ENCODE measurements at regions not wholly inside any gene's neighbourhood (a gene's known extent, or its start where the extent isn't known, plus 50 kb on each side); places are given as distances from the start of the nearest gene placed in this dataset.

GRCh38 chr5:162484095-162484494, 416.5 kb downstream of the GABRG2 start:
- Histone ChIP-seq H3K27ac (ENCODE audit: low read depth in 2 of 2, low read length in 1 of 2) (no peak overlapping the region), H3F3A (replicated peaks; ENCODE audit: insufficient read depth) (peaks cover 9% of the 10 kb centered on the region), H4K20me1 (ENCODE audit: insufficient read depth) (no peaks in the 10 kb centered on the region), H3K4me2 (no peak overlapping the region), H3K79me2 (ENCODE audit: insufficient read depth) (no peaks in the 10 kb centered on the region), H3K9ac (no peak overlapping the region), H2AFZ (ENCODE audit: low read depth) (no peak overlapping the region), H3K4me1 (ENCODE audit: control insufficient read depth in 1 of 2, insufficient read depth in 2 of 2, low read depth in 1 of 2, low read length in 1 of 2) (no peaks in the 10 kb centered on the region; a peak in 1 of 4 replicates), H3K27me3 (ENCODE audit: insufficient read depth) (no peaks in the 10 kb centered on the region), H3K4me3 (ENCODE audit: low read depth in 2 of 2, low read length in 1 of 2) (no peak overlapping the region), H3K9me3 (no peaks in the 10 kb centered on the region), H3K36me3 (replicated peaks in 1 of 2; ENCODE audit: control insufficient read depth in 1 of 2, insufficient read depth in 2 of 2, low read length in 1 of 2) (no peaks in the 10 kb centered on the region), H3K9me2 (no peaks in the 10 kb centered on the region)
- CTCF ChIA-PET: no interaction called here
- no peak for TF ChIP-seq MEF2A (IDR thresholded peaks at IDR 0.05; ENCODE audit: borderline replicate concordance, low read depth)
- TF ChIP-seq RFX5 (IDR thresholded peaks at IDR 0.05; ENCODE audit: low read length): no peak
- TF ChIP-seq MXI1 (IDR thresholded peaks at IDR 0.05; ENCODE audit: low read depth, low read length): no peak
- no peak for TF ChIP-seq RAD21 (IDR thresholded peaks at IDR 0.05; ENCODE audit: low read length)
- TF ChIP-seq TCF12 (IDR thresholded peaks at IDR 0.05): no peak
- no peak for TF ChIP-seq FOXJ3 (CRISPR knock-in tag; IDR thresholded peaks at IDR 0.05)
- no peak for TF ChIP-seq ZBTB33 (IDR thresholded peaks at IDR 0.05; ENCODE audit: borderline replicate concordance, low read depth)
- no peak for TF ChIP-seq FOSL2 (IDR thresholded peaks at IDR 0.05; ENCODE audit: borderline replicate concordance, low read depth)
- DNase-seq: no peak
- POLR2A ChIA-PET: no interaction called here
- WGBS (ENCODE audit: low lambda C conversion rate): 35% methylated on average over 6 of the region's 6 CpGs

GRCh38 chr5:162484986-162485385, 417.4 kb downstream of the GABRG2 start:
- 19% methylated on average over 5 of the region's 5 CpGs for WGBS (ENCODE audit: low lambda C conversion rate)
- H3K4me1 ChIP-seq (ENCODE audit: control insufficient read depth in 1 of 2, insufficient read depth in 2 of 2, low read depth in 1 of 2, low read length in 1 of 2): no peaks in the 10 kb centered on the region; a peak in 1 of 4 replicates
- peaks cover 10% of the 10 kb centered on the region for H3F3A ChIP-seq (replicated peaks; ENCODE audit: insufficient read depth)
- H3K9me3 ChIP-seq: no peaks in the 10 kb centered on the region
- ChIA-PET CTCF (no interaction called here), POLR2A (no interaction called here)
- H3K27me3 ChIP-seq (ENCODE audit: insufficient read depth): no peaks in the 10 kb centered on the region
- H3K27ac ChIP-seq (ENCODE audit: low read depth in 2 of 2, low read length in 1 of 2): no peak overlapping the region
- no peak for DNase-seq
- H4K20me1 ChIP-seq (ENCODE audit: insufficient read depth): no peaks in the 10 kb centered on the region
- H3K9me2 ChIP-seq: no peaks in the 10 kb centered on the region
- H3K9ac ChIP-seq: no peak overlapping the region
- H3K79me2 ChIP-seq (ENCODE audit: insufficient read depth): no peaks in the 10 kb centered on the region
- H3K4me2 ChIP-seq: no peak overlapping the region
- H2AFZ ChIP-seq (ENCODE audit: low read depth): no peak overlapping the region
- no peak overlapping the region for H3K4me3 ChIP-seq (ENCODE audit: low read depth in 2 of 2, low read length in 1 of 2)
- H3K36me3 ChIP-seq (replicated peaks in 1 of 2; ENCODE audit: control insufficient read depth in 1 of 2, insufficient read depth in 2 of 2, low read length in 1 of 2): no peaks in the 10 kb centered on the region
- TF ChIP-seq CTCF (IDR thresholded peaks at IDR 0.05): no peak
- no peak for TF ChIP-seq NRF1 (IDR thresholded peaks at IDR 0.05; ENCODE audit: low read depth, low read length)
- no peak for TF ChIP-seq USF1 (IDR thresholded peaks at IDR 0.05; ENCODE audit: borderline replicate concordance, low read depth)
- no peak for TF ChIP-seq REST (IDR thresholded peaks at IDR 0.05; ENCODE audit: low read depth, low read length)
- no peak for TF ChIP-seq SIN3A (IDR thresholded peaks at IDR 0.05; ENCODE audit: borderline replicate concordance, low read depth, low read length)
- no peak for TF ChIP-seq JUND (IDR thresholded peaks at IDR 0.05)
- no peak for TF ChIP-seq TCF12 (IDR thresholded peaks at IDR 0.05)
- no peak for TF ChIP-seq CHD2 (IDR thresholded peaks at IDR 0.05; ENCODE audit: low read length, partially characterized antibody)
- TF ChIP-seq MXI1 (IDR thresholded peaks at IDR 0.05; ENCODE audit: low read depth, low read length): no peak
- TF ChIP-seq RXRA (IDR thresholded peaks at IDR 0.05; ENCODE audit: borderline replicate concordance, low read depth): no peak
- TF ChIP-seq FOXM1 (IDR thresholded peaks at IDR 0.05; ENCODE audit: low read depth): no peak
- TF ChIP-seq MEF2A (IDR thresholded peaks at IDR 0.05; ENCODE audit: borderline replicate concordance, low read depth): no peak
- TF ChIP-seq IRF3 (IDR thresholded peaks at IDR 0.05; ENCODE audit: low read depth, low read length): no peak

Measured in SK-N-SH (cell line).